HEK293 (cell line): ENCODE measurements at regions not wholly inside any gene's neighbourhood (a gene's known extent, or its start where the extent isn't known, plus 50 kb on each side); places are given as distances from the start of the nearest gene placed in this dataset.

Experiments
- WT1 ChIP-seq: fragments of 450-650 bp; formaldehyde crosslinking; IDR thresholded peaks from 2 replicates; pipeline ENCODE4 v1.5.1; 2016; ENCODE audit warnings: missing biosample characterization, missing genetic modification characterization
- ZBTB1 ChIP-seq: fragments of 450-650 bp; formaldehyde crosslinking; IDR thresholded peaks from 2 replicates; pipeline ENCODE4 v1.5.1; 2016; ENCODE audit warnings: missing biosample characterization, missing genetic modification characterization
- TF ChIP-seq, protein P1 (sequence below): fragments of 450-650 bp; formaldehyde crosslinking; IDR thresholded peaks from 2 replicates; pipeline ENCODE4 v1.5.1; 2016; ENCODE audit warnings: missing biosample characterization, missing genetic modification characterization

DNA sequence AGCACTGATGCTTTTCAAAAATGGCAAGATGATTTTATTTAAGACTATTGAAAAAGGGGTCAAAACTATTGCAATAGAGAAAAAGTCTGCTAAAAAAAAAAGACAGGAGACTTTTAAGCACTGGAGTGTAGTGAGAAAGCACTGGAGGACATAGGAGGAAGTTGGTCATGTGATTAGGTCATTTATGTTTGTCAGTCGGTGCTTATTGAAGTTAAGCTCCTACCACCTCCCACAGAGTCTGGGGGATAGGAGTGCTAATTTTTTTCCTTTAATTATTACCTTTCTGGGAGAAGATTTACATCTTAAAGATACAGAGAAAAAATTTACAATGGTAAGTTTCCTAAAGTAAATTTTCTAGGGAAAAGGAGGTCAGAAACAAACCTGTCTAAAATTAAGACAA lies 80.2 kb upstream of the TMEM229A start:
- TF ChIP-seq WT1 (tag by site-specific recombination) (no peak), ZBTB1 (no peak)
- TF ChIP-seq, protein P1, sequence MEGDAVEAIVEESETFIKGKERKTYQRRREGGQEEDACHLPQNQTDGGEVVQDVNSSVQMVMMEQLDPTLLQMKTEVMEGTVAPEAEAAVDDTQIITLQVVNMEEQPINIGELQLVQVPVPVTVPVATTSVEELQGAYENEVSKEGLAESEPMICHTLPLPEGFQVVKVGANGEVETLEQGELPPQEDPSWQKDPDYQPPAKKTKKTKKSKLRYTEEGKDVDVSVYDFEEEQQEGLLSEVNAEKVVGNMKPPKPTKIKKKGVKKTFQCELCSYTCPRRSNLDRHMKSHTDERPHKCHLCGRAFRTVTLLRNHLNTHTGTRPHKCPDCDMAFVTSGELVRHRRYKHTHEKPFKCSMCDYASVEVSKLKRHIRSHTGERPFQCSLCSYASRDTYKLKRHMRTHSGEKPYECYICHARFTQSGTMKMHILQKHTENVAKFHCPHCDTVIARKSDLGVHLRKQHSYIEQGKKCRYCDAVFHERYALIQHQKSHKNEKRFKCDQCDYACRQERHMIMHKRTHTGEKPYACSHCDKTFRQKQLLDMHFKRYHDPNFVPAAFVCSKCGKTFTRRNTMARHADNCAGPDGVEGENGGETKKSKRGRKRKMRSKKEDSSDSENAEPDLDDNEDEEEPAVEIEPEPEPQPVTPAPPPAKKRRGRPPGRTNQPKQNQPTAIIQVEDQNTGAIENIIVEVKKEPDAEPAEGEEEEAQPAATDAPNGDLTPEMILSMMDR = no peak
